ENCODE measurements at regions not wholly inside any gene's neighbourhood (a gene's known extent, or its start where the extent isn't known, plus 50 kb on each side); places are given as distances from the start of the nearest gene placed in this dataset.

GRCh38 chr5:40027400-40027799 lies 602.6 kb upstream of the DAB2 start:
- no peak for TF ChIP-seq CTCF (conservative IDR thresholded peaks at IDR 0.05)
- Histone ChIP-seq H3K4me2 (ENCODE audit: insufficient read depth, insufficient read length, low read length) (no peak overlapping the region), H3K18ac (ENCODE audit: insufficient read length, low read depth, low read length) (no peak overlapping the region), H2BK20ac (ENCODE audit: low read depth, low read length, poor library complexity, severe bottlenecking) (no peak overlapping the region), H3K79me1 (ENCODE audit: insufficient read depth, low read depth, low read length, poor library complexity, severe bottlenecking) (no peaks in the 10 kb centered on the region), H4K20me1 (ENCODE audit: control insufficient read depth, insufficient read depth, insufficient read length) (no peaks in the 10 kb centered on the region), H4K91ac (ENCODE audit: insufficient read length, low read depth, low read length) (no peak overlapping the region), H2AK5ac (ENCODE audit: insufficient read length, low read length) (no peak overlapping the region), H3K56ac (ENCODE audit: insufficient read length, low read depth, low read length) (no peak overlapping the region), H2BK120ac (ENCODE audit: low read depth, low read length, poor library complexity, severe bottlenecking) (no peak overlapping the region), H4K8ac (replicated peaks; ENCODE audit: insufficient read length, low read depth, low read length) (no peak overlapping the region), H4K5ac (ENCODE audit: insufficient read length, low read depth, low read length) (no peak overlapping the region), H2BK15ac (ENCODE audit: low read depth, low read length) (no peak overlapping the region), H2BK12ac (ENCODE audit: insufficient read length, low read depth, low read length) (no peak overlapping the region), H2BK5ac (ENCODE audit: insufficient read length, low read length) (no peak overlapping the region), H3K27ac (ENCODE audit: insufficient read length, low read depth, low read length) (no peak overlapping the region), H3K23me2 (ENCODE audit: insufficient read length, low read depth, low read length, poor library complexity, severe bottlenecking) (no peaks in the 10 kb centered on the region), H3K79me2 (ENCODE audit: insufficient read depth, low read length) (no peaks in the 10 kb centered on the region), H3K4me1 (ENCODE audit: insufficient read depth, low read length) (no peaks in the 10 kb centered on the region), H3K27me3 (ENCODE audit: insufficient read depth, low read length) (no peaks in the 10 kb centered on the region), H3K23ac (ENCODE audit: insufficient read length, low read depth, low read length) (no peak overlapping the region), H3K9me3 (ENCODE audit: control insufficient read depth, low read depth, low read length) (no peaks in the 10 kb centered on the region), H2AFZ (ENCODE audit: low read length) (no peak overlapping the region), H3K9ac (ENCODE audit: extremely low read depth, insufficient read length, low read length) (no peak overlapping the region), H3K14ac (ENCODE audit: insufficient read depth, low read length) (no peak overlapping the region), H3T11ph (ENCODE audit: low read length) (no peak overlapping the region), H3K4ac (ENCODE audit: low read depth, low read length) (no peak overlapping the region)
- Mint-ChIP-seq H3K4me1 (no peaks in the 10 kb centered on the region), H3K36me3 (ENCODE audit: insufficient read depth in 1 of 3, low read depth in 3 of 3) (peaks cover 0 to 6% (median 2%) of the 10 kb centered on the region in 3 experiments; a peak in 2 of 7 replicates), H3K27ac (no peak overlapping the region), H3K4me3 (no peak overlapping the region), H3K27me3 (ENCODE audit: low read depth) (no peaks in the 10 kb centered on the region; the same call in 1 of the 2 replicates), H3K9me3 (peaks cover 10 to 13% of the 10 kb centered on the region in 2 experiments)
- no peak for DNase-seq
- no CpG with 5 or more reads among the region's 4 CpGs for WGBS (ENCODE audit: extremely low coverage, insufficient read length, low lambda C conversion rate)

All from H9 (cell line).